B cell (primary cell): ENCODE measurements at regions not wholly inside any gene's neighbourhood (a gene's known extent, or its start where the extent isn't known, plus 50 kb on each side); places are given as distances from the start of the nearest gene placed in this dataset.

Source experiments
- ATAC-seq: fragments of 200-7000 bp; cut with Tn5 transposase; one replicate; pipeline ENCODE4 v1.10.0; 2021; ENCODE audit warnings: low read depth, mild to moderate bottlenecking, moderate number of reproducible peaks, moderate library complexity
- CTCF ChIA-PET: fragments of 350-600 bp; sonication (Branson Sonifier 250); formaldehyde crosslinking; loops from one replicate; lab custom pipeline; 2021; ENCODE audit warnings: antibody characterized with exemption, inconsistent platforms; lab: Charles Lee
- POLR2A ChIA-PET: fragments of 350-600 bp; sonication (Branson Sonifier 250); formaldehyde crosslinking; loops from one replicate; lab custom pipeline; 2021; ENCODE audit warnings: antibody characterized with exemption; lab: Charles Lee
- DNase-seq: peaks from one replicate; pipeline ENCODE4 v3.0.0; 2013
- H2AFZ ChIP-seq: 2 replicates; pipeline ENCODE4 v1.6.1; 2012; ENCODE audit warnings: mild to moderate bottlenecking, low read depth, low read length; ENCODE audit not compliant: insufficient read depth, poor library complexity, severe bottlenecking
- H3K27ac ChIP-seq, 2 donors: 1 replicate in 1 of 2; 2 replicates in 1 of 2; pipeline ENCODE4 v1.5.1; 2012 to 2013; ENCODE audit warnings: low read length in 2 of 2, mild to moderate bottlenecking in 2 of 2, moderate library complexity in 1 of 2
- H3K27me3 ChIP-seq, 4 experiments: fragments of 200-600 bp in 1 of 4; sonication (generic) in 1 of 4; replicated peaks in 1 of 4; 1 replicate in 2 of 4; 2 replicates in 2 of 4; pipeline versions ENCODE4 v1.6.1 to v1.7.0; 2013 to 2016; ENCODE audit warnings: low read length in 3 of 4, mild to moderate bottlenecking in 2 of 4, mixed read lengths in 1 of 4, moderate library complexity in 1 of 4; ENCODE audit not compliant: insufficient read depth in 4 of 4, control insufficient read depth in 3 of 4; ENCODE audit errors: control extremely low read depth in 1 of 4
- H3K36me3 ChIP-seq, 2 experiments: replicated peaks in 1 of 2; 1 replicate in 1 of 2; 2 replicates in 1 of 2; pipeline versions ENCODE4 v1.6.1 to v1.7.1; 2013; ENCODE audit warnings: low read length in 1 of 2; ENCODE audit not compliant: insufficient read depth in 2 of 2, control insufficient read depth in 1 of 2; ENCODE audit errors: control extremely low read depth in 1 of 2, extremely low read depth in 1 of 2
- H3K4me1 ChIP-seq, 2 donors: fragments of 200-600 bp in 1 of 2; sonication (generic) in 1 of 2; 1 replicate in 1 of 2; 2 replicates in 1 of 2; pipeline versions ENCODE4 v1.5.1 to v1.6.1; 2013 to 2017; ENCODE audit warnings: low read length in 2 of 2; ENCODE audit not compliant: control insufficient read depth in 2 of 2, insufficient read depth in 2 of 2
- H3K4me2 ChIP-seq: replicated peaks from 2 replicates; pipeline ENCODE3; 2012; ENCODE audit warnings: mild to moderate bottlenecking, low read depth, low read length; ENCODE audit not compliant: poor library complexity, severe bottlenecking
- H3K4me3 ChIP-seq, 5 experiments: fragments of 200-600 bp in 1 of 5; sonication (generic) in 1 of 5; 1 replicate in 3 of 5; 2 replicates in 2 of 5; pipeline versions ENCODE4 v1.5.1 to v1.7.0; 2011 to 2016; ENCODE audit warnings: low read length in 4 of 5, mild to moderate bottlenecking in 4 of 5, low read depth in 2 of 5, control low read depth in 1 of 5, moderate library complexity in 1 of 5; ENCODE audit not compliant: insufficient read depth in 1 of 5; ENCODE audit errors: control extremely low read depth in 1 of 5, extremely low read depth in 1 of 5
- H3K79me2 ChIP-seq: fragments of 200-600 bp; sonication (generic); one replicate; pipeline ENCODE4 v1.6.0; 2016; ENCODE audit warnings: low read length; ENCODE audit not compliant: control insufficient read depth, insufficient read depth
- H3K9ac ChIP-seq: fragments of 200-600 bp; sonication (generic); 2 replicates; pipeline ENCODE4 v1.6.1; 2017; ENCODE audit warnings: mild to moderate bottlenecking, low read length, moderate library complexity
- H3K9me3 ChIP-seq, 3 donors: one replicate each; pipeline versions ENCODE4 v1.6.1 to v1.7.1; 2013; ENCODE audit warnings: low read length in 2 of 3; ENCODE audit not compliant: control insufficient read depth in 2 of 3, insufficient read depth in 1 of 3; ENCODE audit errors: control extremely low read depth in 1 of 3
- H4K20me1 ChIP-seq: 2 replicates; pipeline ENCODE4 v1.6.0; 2012; ENCODE audit warnings: mild to moderate bottlenecking, low read length; ENCODE audit not compliant: insufficient read depth, control insufficient read depth, poor library complexity, severe bottlenecking
- H3K27ac Mint-ChIP-seq: one replicate; pipeline ENCODE4 v1.8.0; 2021; ENCODE audit warnings: mixed read lengths
- H3K27me3 Mint-ChIP-seq: one replicate; pipeline ENCODE4 v1.8.0; 2021; ENCODE audit warnings: mixed read lengths
- H3K4me1 Mint-ChIP-seq: one replicate; pipeline ENCODE4 v1.8.0; 2021; ENCODE audit warnings: mixed read lengths
- H3K4me3 Mint-ChIP-seq: one replicate; pipeline ENCODE4 v1.8.0; 2021; ENCODE audit warnings: mixed read lengths
- H3K9me3 Mint-ChIP-seq: one replicate; pipeline ENCODE4 v1.8.0; 2022; ENCODE audit warnings: mixed read lengths; ENCODE audit not compliant: insufficient read depth
- CTCF ChIP-seq: fragments of 200-600 bp; IDR thresholded peaks from one replicate; pipeline ENCODE4 v1.8.0; 2022; ENCODE audit warnings: antibody characterized with exemption, mild to moderate bottlenecking
- EZH2 ChIP-seq: IDR thresholded peaks from 2 replicates; pipeline ENCODE4 v1.6.1; 2012; ENCODE audit warnings: borderline replicate concordance, low read depth, mild to moderate bottlenecking, moderate library complexity, low read length; ENCODE audit not compliant: insufficient read depth, poor library complexity, severe bottlenecking
- WGBS: methylation state at CpG from one replicate; pipeline ENCODE4 v1.1.5; 2013; ENCODE audit warnings: missing lambda C conversion rate; ENCODE audit not compliant: insufficient coverage; 5-methylcytosine and 5-hydroxymethylcytosine counted together
- intact Hi-C: fragments of 100-400 bp; cut with micrococcal nuclease; formaldehyde crosslinking; loops from one replicate; pipeline ENCODE4 v1.10.0; 2022

GRCh38 chr2:78586316-78586715 lies 439.2 kb upstream of the REG3G start:
- Mint-ChIP-seq H3K4me3 (no peak overlapping the region), H3K9me3 (peaks cover 5% of the 10 kb centered on the region), H3K27ac (no peak overlapping the region), H3K27me3 (no peaks in the 10 kb centered on the region), H3K4me1 (no peaks in the 10 kb centered on the region)
- Histone ChIP-seq H3K4me2 (no peak overlapping the region), H2AFZ (no peak overlapping the region), H4K20me1 (no peaks in the 10 kb centered on the region), H3K9ac (no peak overlapping the region), H3K27me3 (no peaks in the 10 kb centered on the region), H3K4me3 (no peak overlapping the region), H3K9me3 (no peaks in the 10 kb centered on the region), H3K4me1 (no peaks in the 10 kb centered on the region), H3K36me3 (no peaks in the 10 kb centered on the region), H3K27ac (no peak overlapping the region), H3K79me2 (no peaks in the 10 kb centered on the region)
- intact Hi-C loops = no loop called here
- DNase-seq (no peak), ATAC-seq (no peak)
- TF ChIP-seq EZH2 = no peak
- no peak for TF ChIP-seq CTCF
- WGBS = 50% methylated on average over 1 of the region's 1 CpG
- ChIA-PET CTCF (no interaction called here), POLR2A (no interaction called here)

GRCh38 chr2:78589871-78590270 lies 435.6 kb upstream of the REG3G start:
- Histone ChIP-seq H3K27me3 (no peaks in the 10 kb centered on the region), H3K9ac (no peak overlapping the region), H3K4me2 (no peak overlapping the region), H4K20me1 (no peaks in the 10 kb centered on the region), H2AFZ (no peak overlapping the region), H3K79me2 (no peaks in the 10 kb centered on the region), H3K27ac (no peak overlapping the region), H3K9me3 (no peaks in the 10 kb centered on the region), H3K4me1 (no peaks in the 10 kb centered on the region), H3K4me3 (no peak overlapping the region), H3K36me3 (no peaks in the 10 kb centered on the region)
- ChIA-PET POLR2A (no interaction called here), CTCF (no interaction called here)
- no peak overlapping the region for H3K4me3 Mint-ChIP-seq
- peaks cover 5% of the 10 kb centered on the region for H3K9me3 Mint-ChIP-seq
- DNase-seq (no peak), ATAC-seq (no peak)
- H3K4me1 Mint-ChIP-seq = no peaks in the 10 kb centered on the region
- no peak overlapping the region for H3K27ac Mint-ChIP-seq
- TF ChIP-seq EZH2 = no peak
- TF ChIP-seq CTCF = no peak
- intact Hi-C loops = no loop called here
- no peaks in the 10 kb centered on the region for H3K27me3 Mint-ChIP-seq
